Activated gamma-delta T cell treated with Interleukin-2 at 50 U/mL for 16 hours (primary cell): ENCODE measurements at regions not wholly inside any gene's neighbourhood (a gene's known extent, or its start where the extent isn't known, plus 50 kb on each side); places are given as distances from the start of the nearest gene placed in this dataset.

ENCODE experiments used
- DNase-seq: peaks from one replicate; pipeline ENCODE4 v3.0.0-alpha.2; 2020

GRCh38 chr16:80033783-80034468 lies 433.4 kb upstream of the MAF start:
- no peak for DNase-seq

GRCh38 chr16:80029761-80030481 lies 429.4 kb upstream of the MAF start:
- DNase-seq = no peak

GRCh38 chr16:80029381-80029630 lies 428.8 kb upstream of the MAF start:
- DNase-seq = no peak

GRCh38 chr16:80028581-80029380 lies 428.2 kb upstream of the MAF start:
- DNase-seq = no peak

- peak; percentile 7 for DNase-seq
Measured at GRCh38 chr16:80027007-80027965, 426.7 kb upstream of the MAF start.

GRCh38 chr16:80025236-80025635 lies 424.7 kb upstream of the MAF start:
- no peak for DNase-seq

GRCh38 chr16:80024443-80024842 lies 423.9 kb upstream of the MAF start:
- DNase-seq = no peak

GRCh38 chr16:80023865-80024264 lies 423.3 kb upstream of the MAF start:
- no peak for DNase-seq

GRCh38 chr16:80019395-80019794 lies 418.9 kb upstream of the MAF start:
- DNase-seq = no peak

GRCh38 chr16:80018466-80018865 lies 417.9 kb upstream of the MAF start:
- DNase-seq = no peak

- DNase-seq = no peak
Measured at GRCh38 chr16:80016731-80017326, 416.3 kb upstream of the MAF start.

GRCh38 chr16:80015566-80015965 lies 415.0 kb upstream of the MAF start:
- DNase-seq = no peak

GRCh38 chr16:80014241-80014939 lies 413.9 kb upstream of the MAF start:
- no peak for DNase-seq

- DNase-seq = no peak
Measured at GRCh38 chr16:80012586-80012985, 412.0 kb upstream of the MAF start.

- no peak for DNase-seq
Measured at GRCh38 chr16:80009971-80010659, 409.6 kb upstream of the MAF start.

GRCh38 chr16:80008857-80009256 lies 408.3 kb upstream of the MAF start:
- DNase-seq = no peak

- no peak for DNase-seq
Measured at GRCh38 chr16:80007231-80007630, 406.7 kb upstream of the MAF start.

- no peak for DNase-seq
Measured at GRCh38 chr16:80006241-80007215, 406.0 kb upstream of the MAF start.

GRCh38 chr16:80004113-80004512 lies 403.6 kb upstream of the MAF start:
- DNase-seq = no peak

GRCh38 chr16:80002261-80002660 lies 401.7 kb upstream of the MAF start:
- no peak for DNase-seq
